Activated CD4-positive, alpha-beta T cell treated with anti-CD3 and anti-CD28 coated beads, Interleukin-2, Interleukin-6, amounts not matched to agents 100 ng/mL and 50 ng/mL, durations not matched to agents 16 hours and 8 hours (primary cell): ENCODE measurements at regions not wholly inside any gene's neighbourhood (a gene's known extent, or its start where the extent isn't known, plus 50 kb on each side); places are given as distances from the start of the nearest gene placed in this dataset.
"Not testable (repeated sequence)": the region's sequence is repeated elsewhere in the genome, so short reads cannot be mapped to it uniquely, and the experiment has no call there.

ENCODE experiments used
- DNase-seq: peaks from one replicate; pipeline ENCODE4 v3.0.0-alpha.2; 2020

DNA sequence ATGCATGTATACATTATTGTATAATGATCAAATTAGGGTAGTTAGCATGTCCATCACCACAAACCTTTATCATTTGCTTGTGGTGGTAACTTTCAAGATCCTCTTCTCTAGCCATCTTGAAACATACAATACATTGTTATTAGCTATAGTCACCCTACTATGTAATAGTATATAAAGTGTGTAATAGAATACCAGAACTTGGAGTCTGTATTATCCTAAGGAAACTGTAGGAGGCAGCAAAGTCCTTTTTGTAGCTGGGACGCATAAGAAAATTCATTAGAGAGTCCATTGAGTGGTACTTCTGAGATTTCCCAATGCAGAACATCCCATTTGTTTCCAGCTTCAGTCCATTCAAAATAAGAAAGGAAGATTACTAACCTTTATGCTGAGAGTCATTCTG is 325.9 kb upstream of the LRFN5 start:
- DNase-seq = no peak

DNA sequence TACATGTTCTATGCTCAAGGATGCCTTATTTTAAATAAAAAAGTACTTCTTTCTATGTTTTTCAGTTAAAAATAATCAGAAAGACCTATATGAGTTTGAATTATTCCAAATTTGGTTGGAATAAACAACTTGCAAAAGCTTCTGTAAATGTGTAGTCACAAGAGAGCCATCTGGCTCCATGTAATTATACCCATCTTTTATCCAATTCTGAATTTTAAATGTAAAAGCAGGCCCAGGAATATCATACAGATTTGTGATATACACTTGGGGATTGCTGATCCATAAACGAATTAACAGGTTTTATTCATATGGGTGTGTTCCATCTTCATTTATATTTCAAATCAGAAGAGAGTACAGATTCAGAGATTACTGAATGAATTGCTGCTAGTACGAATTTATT is 329.2 kb upstream of the LRFN5 start:
- DNase-seq = no peak

DNA sequence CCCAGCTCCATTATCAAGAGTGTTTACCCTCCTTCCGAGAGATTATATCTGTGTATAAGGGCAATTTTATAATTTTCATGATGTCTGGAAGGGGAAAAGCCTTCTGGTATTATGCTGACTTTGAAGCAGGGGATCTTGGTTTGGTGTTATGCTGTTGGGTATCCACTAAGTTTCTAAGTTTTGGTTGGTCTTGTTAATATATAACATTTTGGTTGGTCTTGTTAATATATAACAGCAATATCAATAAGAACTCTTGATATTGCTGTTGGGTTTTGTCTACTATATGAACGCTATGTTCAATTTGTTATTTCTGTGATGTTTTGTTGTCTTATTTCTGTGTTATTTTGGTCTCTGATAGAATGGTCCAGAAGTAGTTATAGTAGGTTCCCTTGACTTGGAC is 349.2 kb upstream of the LRFN5 start:
- no peak for DNase-seq

DNA sequence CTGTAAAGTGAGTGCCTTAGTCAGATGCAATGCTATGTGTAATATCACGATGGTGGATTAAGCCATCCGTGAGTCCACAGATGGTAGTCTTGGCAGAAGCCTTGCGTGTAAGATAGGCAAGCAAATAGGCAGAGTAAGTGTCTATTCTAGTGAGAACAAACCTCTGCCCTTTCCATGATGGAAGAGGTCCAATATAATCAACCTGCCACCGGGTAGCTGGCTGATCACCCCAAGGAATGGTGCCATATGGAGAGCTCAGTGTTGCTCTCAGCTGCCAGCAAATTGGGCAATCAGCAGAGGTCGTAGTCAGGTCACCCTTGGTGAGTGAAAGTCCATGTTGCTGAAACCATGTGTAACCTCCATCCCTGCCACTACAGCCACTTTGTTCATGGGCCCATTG is 371.2 kb upstream of the LRFN5 start:
- DNase-seq = no peak

DNA sequence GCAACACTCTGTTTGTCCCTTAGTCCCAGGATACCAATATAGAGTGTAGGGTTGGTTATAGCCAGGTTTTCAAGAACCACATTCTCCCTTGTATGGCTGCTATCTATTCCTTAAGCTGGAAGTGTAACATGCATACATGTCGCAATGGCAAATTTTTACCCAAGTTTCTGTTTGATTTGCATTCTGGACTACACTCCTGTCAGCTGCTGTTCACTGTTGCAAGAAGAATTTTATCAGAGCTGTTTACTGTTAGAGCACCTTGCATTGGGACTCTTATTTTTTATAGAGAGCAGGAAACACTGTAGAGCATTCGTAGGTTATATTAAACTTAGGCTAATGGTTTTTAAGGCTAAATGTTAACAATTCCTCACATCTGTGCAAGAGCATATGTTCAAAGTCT is 376.0 kb upstream of the LRFN5 start:
- no peak for DNase-seq

DNA sequence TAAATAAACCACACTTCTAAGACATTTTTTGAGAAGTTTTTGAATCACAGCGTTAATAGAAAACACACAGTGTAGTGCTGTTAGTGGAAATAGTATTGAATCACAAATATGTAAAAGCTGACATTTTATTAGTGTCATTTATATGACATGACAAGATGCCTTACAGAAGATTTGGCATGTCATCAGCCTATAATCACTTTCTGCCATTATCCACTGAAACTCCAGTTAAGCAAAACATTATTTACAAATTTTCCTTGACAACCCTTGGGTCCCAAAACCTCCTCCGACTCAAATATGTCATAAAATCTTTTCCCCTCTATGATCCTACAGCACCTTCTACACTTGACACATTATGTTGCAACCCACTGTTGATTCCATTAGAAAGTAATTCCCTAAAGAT is 376.9 kb upstream of the LRFN5 start:
- no peak for DNase-seq

DNA sequence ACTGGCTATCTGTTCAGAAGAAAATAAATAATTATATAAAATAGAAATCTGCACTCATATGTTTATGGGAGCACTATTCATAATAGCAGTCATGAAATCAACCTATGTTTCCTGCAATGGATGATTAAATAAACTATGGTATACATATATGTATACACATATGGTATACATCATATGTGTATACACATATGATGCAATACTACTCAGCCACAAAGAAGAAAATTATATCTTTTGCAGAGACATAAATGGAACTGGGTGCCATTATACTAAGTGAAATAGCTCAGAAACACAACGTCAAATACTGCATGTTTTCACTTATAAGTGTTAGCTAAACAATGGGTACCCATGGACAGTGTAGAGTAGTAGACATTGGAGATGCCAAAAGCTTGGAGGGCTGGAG is 381.2 kb upstream of the LRFN5 start:
- DNase-seq = no peak

DNA sequence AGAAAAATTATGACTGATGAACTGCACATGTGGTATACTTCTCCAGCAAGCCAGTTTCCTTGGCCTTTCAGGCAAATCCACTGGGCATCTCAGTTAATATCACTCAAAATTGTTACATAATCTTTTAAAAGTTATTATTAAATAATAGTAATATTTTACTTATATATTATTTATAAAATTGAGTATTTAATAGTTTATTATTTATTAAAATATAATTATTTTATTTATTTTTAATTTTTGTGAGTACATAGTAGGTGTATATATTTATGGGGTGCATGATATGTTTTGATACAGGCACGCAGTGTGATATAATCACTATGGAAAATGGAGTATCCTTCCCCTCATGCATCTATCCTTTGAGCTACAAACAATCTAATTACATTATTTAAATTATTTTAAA is 384.1 kb upstream of the LRFN5 start:
- no peak for DNase-seq

DNA sequence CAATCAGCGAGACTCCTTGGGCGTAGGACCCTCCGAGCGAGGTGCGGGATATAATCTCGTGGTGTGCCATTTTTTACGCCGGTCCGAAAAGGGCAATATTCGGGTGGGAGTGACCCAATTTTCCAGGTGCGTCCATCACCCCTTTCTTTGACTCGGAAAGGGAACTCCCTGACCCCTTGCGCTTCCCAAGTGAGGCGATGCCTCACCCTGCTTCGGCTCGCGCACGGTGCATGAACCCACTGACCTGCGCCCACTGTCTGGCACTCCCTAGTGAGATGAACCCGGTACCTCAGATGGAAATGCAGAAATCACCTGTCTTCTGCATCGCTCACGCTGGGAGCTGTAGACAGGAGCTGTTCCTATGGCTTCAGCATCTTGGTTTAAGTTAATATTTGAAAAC is 391.7 kb upstream of the LRFN5 start:
- DNase-seq = not testable (repeated sequence)

DNA sequence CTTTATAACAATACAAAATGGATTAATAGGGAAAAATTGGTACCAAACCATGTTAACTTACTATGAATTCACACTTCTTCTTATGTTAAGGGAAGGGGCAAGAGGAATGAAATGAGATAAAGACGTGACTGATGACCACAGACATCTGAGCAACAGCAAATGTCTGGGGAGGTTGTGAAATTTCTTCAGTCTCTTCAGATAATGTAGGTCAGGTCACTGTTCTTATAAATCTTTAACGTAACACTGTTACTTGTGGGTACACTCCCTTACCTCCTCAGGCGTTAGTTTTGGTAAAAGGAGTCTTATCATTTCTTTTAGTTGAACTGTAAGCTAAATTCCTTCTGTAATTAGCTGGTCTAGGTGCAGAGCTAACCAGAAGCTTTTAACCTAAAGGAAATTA is 405.0 kb upstream of the LRFN5 start:
- DNase-seq = no peak

DNA sequence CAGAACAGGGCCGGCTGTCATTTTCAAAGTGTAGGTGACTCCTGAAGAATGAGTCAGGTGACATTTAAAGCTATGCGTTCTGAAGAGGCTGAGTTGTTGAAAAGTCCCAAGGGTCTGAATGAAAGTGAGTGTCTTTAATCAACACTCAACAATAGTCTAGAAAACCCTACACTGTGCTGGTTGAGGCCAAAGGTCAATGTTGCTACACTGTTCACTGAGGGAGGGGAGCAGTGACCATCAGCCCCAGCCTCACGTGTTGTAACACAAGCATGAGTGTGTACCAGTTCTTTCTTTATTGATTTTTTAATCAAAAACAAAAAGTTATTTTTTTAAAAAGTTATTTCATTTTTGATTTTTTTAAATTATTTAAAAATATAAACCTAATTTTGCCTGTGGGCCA is 418.8 kb upstream of the LRFN5 start:
- no peak for DNase-seq

DNA sequence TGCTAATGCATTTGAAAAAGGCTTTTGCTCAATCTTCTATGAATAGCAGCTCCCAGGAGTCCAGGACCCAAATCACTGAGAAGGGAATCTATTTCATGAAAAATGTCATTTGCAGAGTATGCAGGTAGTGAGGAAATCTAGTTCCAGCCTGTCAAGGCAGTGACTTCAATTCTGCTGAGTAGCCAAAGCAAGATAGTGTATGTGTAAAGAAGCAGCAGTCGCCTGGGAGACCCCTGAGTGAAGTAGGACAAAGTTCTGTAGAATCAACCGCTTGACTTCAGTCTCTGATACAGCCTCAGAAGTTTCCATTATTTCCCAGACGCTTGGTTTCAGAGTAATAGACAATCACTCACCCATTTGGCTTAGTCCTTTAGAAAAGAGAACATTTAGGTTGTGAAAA is 435.6 kb upstream of the LRFN5 start:
- DNase-seq = no peak

DNA sequence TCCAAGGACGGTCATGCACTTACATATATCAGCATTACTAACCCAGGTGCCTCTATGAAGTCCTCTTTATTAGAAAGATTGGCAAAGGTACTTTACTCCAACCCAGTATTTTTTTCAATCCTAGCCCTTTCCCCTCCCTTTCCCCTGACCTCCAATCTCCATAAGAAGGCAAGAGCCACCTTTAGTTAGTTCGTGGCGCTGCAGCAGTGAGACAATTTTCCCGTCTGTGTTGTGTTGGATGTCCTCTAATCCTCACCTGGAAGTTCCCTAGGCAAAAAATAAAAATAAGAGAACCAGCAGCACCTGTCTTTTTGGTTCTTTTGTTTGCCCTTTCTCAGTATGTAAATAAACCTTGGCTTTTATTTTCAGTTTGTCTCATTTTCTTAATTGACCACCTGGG is 439.6 kb upstream of the LRFN5 start:
- DNase-seq = no peak

DNA sequence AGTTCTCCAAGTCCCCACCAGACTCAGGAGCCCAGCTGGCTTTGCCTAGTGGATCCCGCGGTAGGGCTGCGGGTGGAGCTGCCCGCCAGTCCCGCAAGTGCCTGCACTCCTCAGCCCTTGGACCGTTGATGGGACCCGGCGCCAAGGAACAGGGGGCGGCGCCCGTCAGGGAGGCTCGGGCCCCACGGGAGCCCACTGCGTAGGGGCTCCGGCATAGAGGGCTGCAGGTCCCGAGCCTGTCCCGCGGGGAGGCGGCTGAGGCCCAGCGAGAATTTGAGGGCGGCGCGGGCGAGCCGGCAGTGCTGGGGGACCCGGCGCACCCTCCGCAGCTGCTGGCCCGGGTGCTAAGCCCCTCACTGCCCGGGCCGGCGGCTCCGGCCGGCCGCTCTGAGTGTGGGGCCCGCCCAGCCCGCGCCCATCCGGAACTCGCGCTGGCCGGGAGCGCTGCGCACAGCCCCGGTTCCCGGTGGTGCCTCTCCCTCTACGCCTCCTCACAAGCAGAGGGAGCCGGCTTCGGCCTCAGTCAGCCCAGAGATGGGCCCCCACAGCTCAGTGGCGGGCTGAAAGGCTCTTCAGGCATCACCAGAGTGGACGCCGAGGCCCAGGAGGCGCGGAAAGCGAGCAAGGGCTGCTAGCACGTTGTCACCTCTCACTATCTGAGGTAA is 452.4 kb upstream of the LRFN5 start:
- no peak for DNase-seq

DNA sequence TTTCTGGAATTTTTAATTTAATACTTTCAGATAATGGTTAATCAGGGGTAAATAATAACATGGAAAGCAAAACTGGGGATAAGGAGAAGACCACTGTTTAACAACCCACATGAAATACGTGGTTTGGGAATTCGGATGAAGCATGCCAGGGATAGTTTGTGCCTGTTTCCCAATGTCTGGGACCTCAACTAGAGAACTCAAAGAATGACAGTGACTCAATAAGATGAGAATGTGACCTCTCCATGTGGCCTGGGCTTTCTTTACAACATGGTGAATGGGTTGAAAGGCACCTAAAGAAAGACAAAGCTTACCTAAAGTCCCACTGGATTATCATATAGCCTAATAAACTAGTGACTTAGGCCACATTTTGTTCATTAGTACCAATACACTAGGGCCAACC is 460.3 kb upstream of the LRFN5 start:
- no peak for DNase-seq

DNA sequence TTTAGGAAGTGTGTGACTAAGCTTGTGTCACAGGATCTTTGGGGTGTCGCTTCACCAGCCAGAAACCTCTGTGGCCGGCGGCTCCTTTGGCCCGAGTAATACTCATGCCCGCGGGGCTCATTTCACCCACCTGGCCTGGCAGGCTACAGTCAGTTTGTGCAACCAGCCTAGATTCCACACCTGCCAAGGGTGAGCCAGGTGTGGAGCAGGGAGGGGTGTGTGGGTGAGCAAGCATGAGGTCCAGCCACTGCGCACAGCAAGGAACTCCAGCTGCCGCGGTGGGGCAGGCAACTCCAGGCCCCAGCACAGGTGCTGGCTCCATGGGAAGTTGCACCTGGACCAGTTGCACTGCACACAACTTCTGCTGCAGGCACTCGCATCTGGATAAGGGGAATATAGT is 462.3 kb upstream of the LRFN5 start:
- DNase-seq = no peak

DNA sequence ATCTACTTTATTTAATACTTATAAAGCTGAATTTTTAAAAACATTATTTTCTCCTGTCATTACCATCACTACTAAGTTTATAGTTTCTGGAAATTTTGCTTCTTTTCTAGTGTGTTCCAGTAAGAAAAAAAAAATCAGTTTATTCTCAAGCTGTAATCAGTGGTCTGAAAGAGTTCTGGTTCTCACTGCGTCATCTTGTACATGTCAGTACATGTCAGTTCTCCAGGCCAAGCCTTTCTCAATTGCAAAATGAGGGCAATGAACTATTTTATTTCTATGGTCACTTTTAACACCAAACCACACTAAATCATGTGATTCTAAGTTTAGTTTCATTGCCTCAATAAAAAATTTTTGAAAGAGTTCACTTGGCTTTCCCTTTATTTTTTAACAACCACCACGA is 468.9 kb upstream of the LRFN5 start:
- DNase-seq = no peak

DNA sequence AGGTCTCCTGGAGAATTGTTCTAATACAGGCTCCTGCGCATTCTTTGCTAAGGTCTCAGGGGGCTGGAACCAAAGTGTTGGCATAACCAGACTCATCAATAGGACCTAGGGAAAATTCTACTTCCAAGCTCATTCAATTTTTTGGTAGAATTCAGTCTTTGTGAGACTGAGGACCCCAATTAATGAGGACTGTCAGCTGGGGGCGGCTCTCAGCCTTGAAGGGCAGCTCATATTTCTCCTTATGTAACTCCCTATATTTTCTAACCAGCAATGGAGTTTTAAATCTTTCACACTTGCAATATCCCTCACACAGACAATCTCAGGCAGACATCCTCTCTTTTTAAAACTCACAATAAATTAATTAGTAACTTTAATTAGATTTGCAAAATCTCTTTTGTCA is 476.4 kb upstream of the LRFN5 start:
- DNase-seq = no peak

DNA sequence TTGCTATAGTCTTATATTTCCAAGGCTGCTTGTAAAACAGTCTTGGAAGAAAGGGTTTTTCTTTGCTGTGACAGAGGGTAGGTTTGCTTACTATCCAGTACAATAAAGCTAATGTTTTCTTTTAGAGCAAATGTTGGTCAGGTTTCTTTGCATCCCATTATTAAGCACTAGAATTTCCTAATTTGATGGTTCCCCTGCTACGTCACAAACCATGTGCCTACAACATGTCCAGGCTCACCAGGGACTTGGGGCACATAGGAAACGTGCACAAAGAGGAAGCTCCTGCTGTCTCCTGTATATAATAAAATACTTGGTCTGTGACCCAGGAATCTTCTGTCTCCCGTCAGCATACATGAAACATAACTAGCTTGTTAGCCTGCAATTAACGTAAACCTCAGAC is 486.3 kb upstream of the LRFN5 start:
- no peak for DNase-seq

DNA sequence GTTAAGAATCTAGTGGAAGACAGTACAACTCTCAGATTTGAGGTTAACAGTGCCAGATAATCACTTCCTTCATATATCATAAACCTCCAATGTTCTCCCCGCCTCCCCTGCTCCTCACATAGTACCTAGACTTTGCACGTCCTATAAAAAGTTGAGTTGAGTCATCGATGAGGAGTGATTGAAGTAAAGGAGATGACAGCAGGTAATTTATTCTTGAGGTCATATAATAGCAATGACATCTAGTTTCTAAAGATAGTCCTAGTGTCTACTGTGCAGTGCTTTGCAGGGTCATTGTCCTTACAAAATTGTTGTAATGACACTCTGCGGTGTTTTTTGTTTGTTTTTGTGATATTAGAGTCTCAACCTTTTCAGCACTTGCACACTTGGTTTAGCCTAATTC is 510.5 kb upstream of the LRFN5 start:
- no peak for DNase-seq

DNA sequence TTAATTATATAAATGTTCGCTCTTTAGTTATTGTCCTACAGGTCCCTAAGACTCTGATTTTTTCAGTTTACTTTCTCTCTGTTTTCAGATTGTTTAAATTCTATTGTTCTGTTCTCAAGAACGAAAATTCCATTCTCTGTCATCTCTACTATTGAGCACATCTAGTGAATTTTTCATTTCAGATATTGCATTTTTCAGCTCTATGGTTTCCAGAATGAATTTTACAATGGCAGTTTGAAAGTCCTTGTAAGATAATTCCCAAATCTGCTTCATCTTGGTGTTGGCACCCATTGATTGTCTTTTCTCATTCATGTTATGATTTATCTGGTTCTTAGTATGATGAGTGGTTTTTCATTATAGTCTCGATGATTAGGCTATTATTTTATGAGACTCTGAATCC is 519.6 kb upstream of the LRFN5 start:
- DNase-seq = no peak

DNA sequence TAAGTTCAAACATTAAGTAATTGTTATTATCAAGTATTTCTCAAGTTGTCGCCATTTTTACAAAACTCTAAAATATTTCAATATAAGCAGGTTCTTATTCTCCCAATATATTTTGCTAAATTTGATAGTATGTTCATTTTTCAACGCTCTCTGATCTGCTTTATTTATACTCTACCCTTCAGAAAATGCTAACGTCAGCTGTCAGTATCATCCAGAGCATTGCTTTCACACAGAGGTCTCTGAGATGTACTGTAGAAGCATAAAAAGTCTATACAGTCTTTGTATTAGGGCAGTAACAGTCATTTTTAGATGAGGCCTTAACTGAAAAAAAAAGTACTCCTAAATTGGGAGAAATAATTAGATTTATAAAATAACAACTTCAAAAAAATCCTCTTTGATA is 533.1 kb upstream of the LRFN5 start:
- no peak for DNase-seq

DNA sequence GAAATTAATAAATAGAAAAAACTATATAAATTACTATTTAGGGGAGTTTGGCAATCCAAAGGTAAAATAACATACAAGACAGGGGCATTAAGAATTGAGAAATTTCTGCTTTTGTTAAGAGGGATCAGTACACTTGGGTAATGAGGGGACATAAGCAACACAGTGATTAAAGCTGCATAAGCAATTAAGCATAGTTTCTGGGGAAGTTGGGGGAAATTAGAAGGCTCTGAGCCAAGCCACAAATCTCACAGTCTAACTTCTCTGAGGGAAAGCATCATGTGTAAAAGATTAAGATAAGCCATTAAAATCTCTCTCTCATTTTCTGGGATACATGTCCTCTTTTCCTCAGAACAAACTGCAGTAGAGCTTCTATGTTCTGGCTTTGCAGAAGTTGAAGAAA is 533.9 kb upstream of the LRFN5 start:
- no peak for DNase-seq

DNA sequence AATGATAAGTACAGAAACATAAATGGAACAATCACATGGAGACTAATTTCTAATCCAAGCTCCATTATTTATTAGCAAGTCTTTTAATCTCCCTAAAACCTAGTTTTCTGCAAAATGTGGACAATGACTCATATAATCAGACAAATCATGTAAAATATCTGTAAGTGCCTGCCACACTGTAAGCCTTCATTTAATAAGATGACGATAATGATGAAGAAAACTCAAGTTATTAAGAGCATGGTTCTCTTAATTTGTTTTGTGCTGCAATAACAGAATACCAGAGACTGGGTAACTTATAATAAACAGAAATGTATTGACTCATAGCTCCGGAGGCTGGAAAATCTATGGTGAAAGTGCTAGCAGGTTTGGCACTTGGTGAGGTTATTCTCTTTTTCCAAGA is 535.3 kb upstream of the LRFN5 start:
- no peak for DNase-seq

DNA sequence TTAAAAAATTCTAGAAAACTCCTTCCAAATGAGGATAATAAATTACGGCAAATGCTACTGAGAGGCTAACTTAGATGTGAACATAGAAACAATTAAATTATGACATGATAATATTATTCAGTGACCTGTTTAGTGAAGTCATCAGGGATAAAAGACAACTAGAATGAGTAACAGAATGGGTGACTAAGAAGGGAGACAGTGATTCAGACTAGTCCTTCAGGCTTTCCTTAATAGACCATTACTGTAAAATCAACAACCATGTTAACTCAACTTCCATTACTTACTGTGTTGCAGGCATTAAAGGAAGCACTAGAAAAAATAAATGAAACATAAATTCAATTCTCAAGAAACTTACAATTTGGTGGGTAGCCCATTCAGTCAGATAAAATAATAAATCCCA is 543.9 kb upstream of the LRFN5 start:
- DNase-seq = no peak

DNA sequence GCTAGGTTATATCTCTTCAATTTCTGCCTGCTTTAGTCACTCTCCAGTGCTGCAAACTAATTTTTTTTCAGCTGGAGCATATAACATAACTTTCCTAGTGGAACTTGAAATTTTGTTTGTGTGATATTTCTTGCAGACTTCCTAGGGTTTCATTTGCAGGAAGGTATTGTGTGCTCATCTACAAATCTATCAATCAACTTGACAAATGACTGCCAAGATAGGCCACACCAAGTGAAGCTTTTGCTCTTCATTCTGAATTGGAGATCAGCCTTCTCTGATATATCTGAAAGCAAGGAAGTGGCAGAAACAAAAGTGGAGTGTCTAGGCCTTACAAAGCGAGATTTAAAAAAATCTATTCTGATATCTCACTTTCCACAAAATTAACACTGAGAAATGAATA is 551.1 kb upstream of the LRFN5 start:
- no peak for DNase-seq
